ENCODE measurements at regions not wholly inside any gene's neighbourhood (a gene's known extent, or its start where the extent isn't known, plus 50 kb on each side); places are given as distances from the start of the nearest gene placed in this dataset.
A peak's percentile ranks its signal among the peaks of the same experiment; 100 is the strongest.

GRCh38 chr21:24895885-24896734, 711.2 kb downstream of the MRPL39 start:
- H3K79me1 ChIP-seq (ENCODE audit: low read depth, low read length): no peaks in the 10 kb centered on the region
- H3K4me2 ChIP-seq (ENCODE audit: insufficient read depth in 1 of 2, low read depth in 2 of 2, low read length in 2 of 2): no peak overlapping the region; a peak in 1 of 4 replicates
- H3K23ac ChIP-seq (ENCODE audit: insufficient read length): no peak overlapping the region
- no peak overlapping the region for H2BK120ac ChIP-seq (replicated peaks; ENCODE audit: low read depth, low read length)
- H4K5ac ChIP-seq (ENCODE audit: insufficient read length, low read depth, low read length): no peak overlapping the region
- no peak overlapping the region for H2AK5ac ChIP-seq (ENCODE audit: low read depth, low read length)
- no peak overlapping the region for H2BK5ac ChIP-seq (ENCODE audit: low read depth, low read length)
- CTCF ChIA-PET (ENCODE audit: partially characterized antibody): interaction anchor here (0.6 to 6.2 kb wide), 15 partner anchors 9 to 1783 kb away, joined by 3 to 35 read pairs (median 3); no protein-coding TSS in a partner anchor
- DNase-seq (ENCODE audit: low read depth in 1 of 2, low spot score in 2 of 2) (peak in 1 of 2 experiments; percentile 48), FAIRE-seq (peak; percentile 87)
- H2BK15ac ChIP-seq (ENCODE audit: low read length): peak overlapping the region; percentile 61; the same call in 1 of the 2 replicates
- H3K79me2 ChIP-seq (ENCODE audit: control insufficient read depth in 1 of 2, insufficient read depth in 2 of 2, low read length in 2 of 2): no peaks in the 10 kb centered on the region
- no peak overlapping the region for H3K4me3 ChIP-seq (ENCODE audit: extremely low read depth in 1 of 4, insufficient read depth in 2 of 4, low read depth in 3 of 4, low read length in 4 of 4)
- H3K18ac ChIP-seq (ENCODE audit: extremely low read depth, low read length): no peak overlapping the region
- no peak overlapping the region for H3K56ac ChIP-seq (replicated peaks; ENCODE audit: insufficient read length, low read depth, low read length)
- no peaks in the 10 kb centered on the region for H3K36me3 ChIP-seq (ENCODE audit: control insufficient read depth in 2 of 4, insufficient read depth in 4 of 4, low read length in 3 of 4)
- no peaks in the 10 kb centered on the region for H3K27me3 ChIP-seq (replicated peaks in 1 of 4; ENCODE audit: control insufficient read depth in 3 of 4, extremely low read depth in 1 of 4, insufficient read depth in 3 of 4, low read length in 3 of 4)
- no peak overlapping the region for H4K8ac ChIP-seq (ENCODE audit: extremely low read depth, insufficient read depth, low read length)
- H4K20me1 ChIP-seq (replicated peaks in 1 of 2; ENCODE audit: control insufficient read depth in 1 of 2, insufficient read depth in 2 of 2, low read length in 2 of 2): no peaks in the 10 kb centered on the region
- H2BK20ac ChIP-seq (ENCODE audit: low read length): 0 out of 2 replicates have a peak overlapping the region, but pooled peaks have one; percentile 11
- no peak overlapping the region for H3K14ac ChIP-seq (ENCODE audit: insufficient read length)
- peak overlapping the region; percentile 93 for H2AFZ ChIP-seq (ENCODE audit: low read length)
- H3K4me1 ChIP-seq (replicated peaks in 1 of 4; ENCODE audit: control insufficient read depth in 3 of 4, insufficient read depth in 4 of 4, low read length in 3 of 4): peaks cover 0 to 2% (median 0%) of the 10 kb centered on the region in 4 experiments; a peak in 2 of 7 replicates
- no peak overlapping the region for H4K91ac ChIP-seq (replicated peaks; ENCODE audit: insufficient read length, low read length)
- POLR2A ChIA-PET (ENCODE audit: partially characterized antibody): no interaction called here
- H3K9me3 ChIP-seq (ENCODE audit: insufficient read depth in 2 of 2, low read depth in 1 of 2, low read length in 1 of 2): no peaks in the 10 kb centered on the region
- no peak overlapping the region for H3K4ac ChIP-seq (replicated peaks; ENCODE audit: insufficient read length, low read depth, low read length)
- peak overlapping the region; percentile 72; the same call in 1 of the 2 replicates for H2BK12ac ChIP-seq (ENCODE audit: low read depth, low read length)
- no peaks in the 10 kb centered on the region for H3K23me2 ChIP-seq (ENCODE audit: low read depth, low read length)
- no peak overlapping the region for H3K27ac ChIP-seq (ENCODE audit: low read depth, low read length)
- 83% methylated on average over 3 of the region's 3 CpGs; no CpG with 5 or more reads in 1 of the 2 experiments for WGBS, 2 experiments (ENCODE audit: extremely low coverage in 1 of 2, insufficient coverage in 1 of 2, insufficient read length in 1 of 2, insufficient replicate concordance in 2 of 2, low coverage in 1 of 2, low lambda C conversion rate in 2 of 2, missing lambda C conversion rate in 1 of 2)
- no peak overlapping the region; a peak in 1 of 7 replicates for H3K9ac ChIP-seq (replicated peaks in 1 of 4; ENCODE audit: extremely low read depth in 1 of 4, low read depth in 3 of 4, low read length in 3 of 4)
- TF ChIP-seq CREB1 (IDR thresholded peaks at IDR 0.05): no peak
- TF ChIP-seq RAD21 (IDR thresholded peaks at IDR 0.05 in 1 of 2, conservative IDR thresholded peaks at IDR 0.05 in 1 of 2; ENCODE audit: low read depth in 2 of 2, low read length in 2 of 2): peak; percentile 88 to 89
- TF ChIP-seq RXRA (IDR thresholded peaks at IDR 0.05; ENCODE audit: insufficient read depth, low read depth, low read length): no peak
- TF ChIP-seq SP4 (IDR thresholded peaks at IDR 0.05; ENCODE audit: low read length): no peak
- no peak for TF ChIP-seq ATF2 (IDR thresholded peaks at IDR 0.05; ENCODE audit: low read length)
- TF ChIP-seq CTCF (IDR thresholded peaks at IDR 0.05; ENCODE audit: control extremely low read depth in 1 of 3, insufficient read depth in 1 of 3, low read depth in 1 of 3, low read length in 3 of 3): peak in 2 of 3 experiments; percentile 58 to 68; a peak in 3 of 4 replicates
